ENCODE measurements at regions not wholly inside any gene's neighbourhood (a gene's known extent, or its start where the extent isn't known, plus 50 kb on each side); places are given as distances from the start of the nearest gene placed in this dataset.
"Not testable (repeated sequence)": the region's sequence is repeated elsewhere in the genome, so short reads cannot be mapped to it uniquely, and the experiment has no call there.

GRCh38 chr2:95770726-95771125 is 178.9 kb downstream of the TRIM43 start:
- H4K8ac ChIP-seq (ENCODE audit: low read length); H2BK12ac ChIP-seq (ENCODE audit: low read length in 2 of 2); H3K4ac ChIP-seq (ENCODE audit: low read depth in 1 of 2, low read length in 2 of 2); H3K9me3 ChIP-seq (ENCODE audit: control insufficient read depth, low read length); H2BK120ac ChIP-seq (ENCODE audit: low read depth, low read length); H2AK5ac ChIP-seq (ENCODE audit: low read length, severe bottlenecking); H3K23ac ChIP-seq (ENCODE audit: low read length in 2 of 2); H3K4me3 ChIP-seq (ENCODE audit: insufficient read depth in 1 of 2, low read depth in 1 of 2, low read length in 2 of 2); H2BK15ac ChIP-seq (ENCODE audit: low read depth, poor library complexity, severe bottlenecking); H3K27ac ChIP-seq (ENCODE audit: low read length, poor library complexity, severe bottlenecking); H3K4me1 ChIP-seq (ENCODE audit: control insufficient read depth, insufficient read depth, low read depth, low read length); H3K14ac ChIP-seq (ENCODE audit: low read length in 2 of 2); H2BK5ac ChIP-seq (ENCODE audit: low read depth, low read length, poor library complexity, severe bottlenecking); DNase-seq; H3K9ac ChIP-seq (ENCODE audit: low read length); H3K18ac ChIP-seq (ENCODE audit: low read depth in 1 of 2, low read length in 2 of 2); H4K91ac ChIP-seq (ENCODE audit: low read length); H3K4me2 ChIP-seq (ENCODE audit: low read length, poor library complexity, severe bottlenecking); H2AFZ ChIP-seq (ENCODE audit: low read depth, low read length); H3K27me3 ChIP-seq (ENCODE audit: control insufficient read depth in 1 of 2, insufficient read depth in 1 of 2, low read length in 2 of 2); H3K79me1 ChIP-seq (replicated peaks; ENCODE audit: low read length, poor library complexity, severe bottlenecking); H3K36me3 ChIP-seq (ENCODE audit: control insufficient read depth in 1 of 2, insufficient read depth in 2 of 2, low read depth in 1 of 2, low read length in 2 of 2): not testable (repeated sequence)
- 73% methylated on average over 6 of the region's 9 CpGs for WGBS

GRCh38 chr2:95774322-95775192 is 182.8 kb downstream of the TRIM43 start:
- H3K4ac ChIP-seq (ENCODE audit: low read depth in 1 of 2, low read length in 2 of 2); H4K91ac ChIP-seq (ENCODE audit: low read length); H2BK12ac ChIP-seq (ENCODE audit: low read length in 2 of 2); H3K79me1 ChIP-seq (replicated peaks; ENCODE audit: low read length, poor library complexity, severe bottlenecking); H2BK120ac ChIP-seq (ENCODE audit: low read depth, low read length); H4K8ac ChIP-seq (ENCODE audit: low read length); H3K4me1 ChIP-seq (ENCODE audit: control insufficient read depth, insufficient read depth, low read depth, low read length); H3K27ac ChIP-seq (ENCODE audit: low read length, poor library complexity, severe bottlenecking); H3K9ac ChIP-seq (ENCODE audit: low read length); H3K23ac ChIP-seq (ENCODE audit: low read length in 2 of 2); H3K4me2 ChIP-seq (ENCODE audit: low read length, poor library complexity, severe bottlenecking); H2BK5ac ChIP-seq (ENCODE audit: low read depth, low read length, poor library complexity, severe bottlenecking); H2AFZ ChIP-seq (ENCODE audit: low read depth, low read length); H3K27me3 ChIP-seq (ENCODE audit: control insufficient read depth in 1 of 2, insufficient read depth in 1 of 2, low read length in 2 of 2); H2AK5ac ChIP-seq (ENCODE audit: low read length, severe bottlenecking); H2BK15ac ChIP-seq (ENCODE audit: low read depth, poor library complexity, severe bottlenecking); H3K36me3 ChIP-seq (ENCODE audit: control insufficient read depth in 1 of 2, insufficient read depth in 2 of 2, low read depth in 1 of 2, low read length in 2 of 2); DNase-seq; H3K9me3 ChIP-seq (ENCODE audit: control insufficient read depth, low read length); H3K14ac ChIP-seq (ENCODE audit: low read length in 2 of 2); H3K18ac ChIP-seq (ENCODE audit: low read depth in 1 of 2, low read length in 2 of 2); H3K4me3 ChIP-seq (ENCODE audit: insufficient read depth in 1 of 2, low read depth in 1 of 2, low read length in 2 of 2): not testable (repeated sequence)
- WGBS, result no CpG with 5 or more reads among the region's 11 CpGs

- H3K4me2 ChIP-seq (ENCODE audit: low read length, poor library complexity, severe bottlenecking); H3K36me3 ChIP-seq (ENCODE audit: control insufficient read depth in 1 of 2, insufficient read depth in 2 of 2, low read depth in 1 of 2, low read length in 2 of 2); H2AK5ac ChIP-seq (ENCODE audit: low read length, severe bottlenecking); DNase-seq; H3K4ac ChIP-seq (ENCODE audit: low read depth in 1 of 2, low read length in 2 of 2); H2BK12ac ChIP-seq (ENCODE audit: low read length in 2 of 2); H3K18ac ChIP-seq (ENCODE audit: low read depth in 1 of 2, low read length in 2 of 2); H4K91ac ChIP-seq (ENCODE audit: low read length); H3K14ac ChIP-seq (ENCODE audit: low read length in 2 of 2); H3K9ac ChIP-seq (ENCODE audit: low read length); H2BK5ac ChIP-seq (ENCODE audit: low read depth, low read length, poor library complexity, severe bottlenecking); H3K4me1 ChIP-seq (ENCODE audit: control insufficient read depth, insufficient read depth, low read depth, low read length); H2AFZ ChIP-seq (ENCODE audit: low read depth, low read length); H3K27ac ChIP-seq (ENCODE audit: low read length, poor library complexity, severe bottlenecking); H2BK120ac ChIP-seq (ENCODE audit: low read depth, low read length); H3K79me1 ChIP-seq (replicated peaks; ENCODE audit: low read length, poor library complexity, severe bottlenecking); H3K27me3 ChIP-seq (ENCODE audit: control insufficient read depth in 1 of 2, insufficient read depth in 1 of 2, low read length in 2 of 2); H3K4me3 ChIP-seq (ENCODE audit: insufficient read depth in 1 of 2, low read depth in 1 of 2, low read length in 2 of 2); H3K23ac ChIP-seq (ENCODE audit: low read length in 2 of 2); H2BK15ac ChIP-seq (ENCODE audit: low read depth, poor library complexity, severe bottlenecking); H3K9me3 ChIP-seq (ENCODE audit: control insufficient read depth, low read length); H4K8ac ChIP-seq (ENCODE audit: low read length): not testable (repeated sequence)
- WGBS, result no CpG with 5 or more reads among the region's 9 CpGs
These were observed 183.4 kb downstream of the TRIM43 start for GRCh38 chr2:95775193-95775531.
